ENCODE measurements at regions not wholly inside any gene's neighbourhood (a gene's known extent, or its start where the extent isn't known, plus 50 kb on each side); places are given as distances from the start of the nearest gene placed in this dataset.
"Not testable (repeated sequence)": the region's sequence is repeated elsewhere in the genome, so short reads cannot be mapped to it uniquely, and the experiment has no call there.

GRCh38 chr15:30723540-30724175 is 97.7 kb downstream of the ARHGAP11B start:
- CTCF ChIA-PET; H3K27me3 Mint-ChIP-seq; H3K27ac Mint-ChIP-seq; H3K36me3 ChIP-seq (ENCODE audit: control insufficient read depth in 2 of 2, extremely low read depth in 1 of 2, insufficient read depth in 1 of 2, low read length in 1 of 2); H3K4me3 Mint-ChIP-seq; POLR2A ChIA-PET; H3K4me1 ChIP-seq (ENCODE audit: control insufficient read depth in 1 of 2, extremely low read depth in 1 of 2, insufficient read depth in 2 of 2, low read length in 2 of 2); H3K27me3 ChIP-seq (replicated peaks in 1 of 2; ENCODE audit: control insufficient read depth in 2 of 2, extremely low read depth in 1 of 2, insufficient read depth in 2 of 2, low read length in 1 of 2); H3K27ac ChIP-seq (ENCODE audit: low read length); H3K9me3 ChIP-seq; H3K4me3 ChIP-seq (ENCODE audit: control insufficient read depth in 1 of 2, extremely low read depth in 1 of 2, low read length in 1 of 2); H3K9me3 Mint-ChIP-seq; ATAC-seq (replicated peaks in 1 of 4); DNase-seq; H3K4me1 Mint-ChIP-seq: not testable (repeated sequence)
- WGBS (ENCODE audit: insufficient coverage) = no CpG with 5 or more reads among the region's 1 CpG
- peaks cover 16% of the 10 kb centered on the region for H3K36me3 Mint-ChIP-seq

GRCh38 chr15:30729880-30730590 is 104.1 kb downstream of the ARHGAP11B start:
- H3K27me3 ChIP-seq (replicated peaks in 1 of 2; ENCODE audit: control insufficient read depth in 2 of 2, extremely low read depth in 1 of 2, insufficient read depth in 2 of 2, low read length in 1 of 2); H3K4me1 Mint-ChIP-seq; H3K4me3 Mint-ChIP-seq; CTCF ChIA-PET; H3K4me3 ChIP-seq (ENCODE audit: control insufficient read depth in 1 of 2, extremely low read depth in 1 of 2, low read length in 1 of 2); H3K9me3 Mint-ChIP-seq; H3K27ac ChIP-seq (ENCODE audit: low read length); H3K4me1 ChIP-seq (ENCODE audit: control insufficient read depth in 1 of 2, extremely low read depth in 1 of 2, insufficient read depth in 2 of 2, low read length in 2 of 2); H3K27me3 Mint-ChIP-seq; POLR2A ChIA-PET; DNase-seq; H3K9me3 ChIP-seq; H3K36me3 ChIP-seq (ENCODE audit: control insufficient read depth in 2 of 2, extremely low read depth in 1 of 2, insufficient read depth in 1 of 2, low read length in 1 of 2); ATAC-seq (replicated peaks in 1 of 4); H3K27ac Mint-ChIP-seq: not testable (repeated sequence)
- WGBS (ENCODE audit: insufficient coverage) = no CpG with 5 or more reads among the region's 2 CpGs
- H3K36me3 Mint-ChIP-seq = peaks cover 40% of the 10 kb centered on the region

GRCh38 chr15:30730633-30731032 is 104.7 kb downstream of the ARHGAP11B start:
- H3K4me3 Mint-ChIP-seq; H3K27ac ChIP-seq (ENCODE audit: low read length); H3K4me3 ChIP-seq (ENCODE audit: control insufficient read depth in 1 of 2, extremely low read depth in 1 of 2, low read length in 1 of 2); H3K4me1 Mint-ChIP-seq; H3K27me3 Mint-ChIP-seq; H3K9me3 Mint-ChIP-seq; POLR2A ChIA-PET; H3K9me3 ChIP-seq; H3K27ac Mint-ChIP-seq; CTCF ChIA-PET; H3K27me3 ChIP-seq (replicated peaks in 1 of 2; ENCODE audit: control insufficient read depth in 2 of 2, extremely low read depth in 1 of 2, insufficient read depth in 2 of 2, low read length in 1 of 2); H3K36me3 ChIP-seq (ENCODE audit: control insufficient read depth in 2 of 2, extremely low read depth in 1 of 2, insufficient read depth in 1 of 2, low read length in 1 of 2); H3K4me1 ChIP-seq (ENCODE audit: control insufficient read depth in 1 of 2, extremely low read depth in 1 of 2, insufficient read depth in 2 of 2, low read length in 2 of 2); ATAC-seq (replicated peaks in 1 of 4); DNase-seq: not testable (repeated sequence)
- peaks cover 42% of the 10 kb centered on the region for H3K36me3 Mint-ChIP-seq
- no CpG with 5 or more reads among the region's 3 CpGs for WGBS (ENCODE audit: insufficient coverage)

GRCh38 chr15:30732100-30732499 is 106.2 kb downstream of the ARHGAP11B start:
- DNase-seq; H3K9me3 ChIP-seq; H3K36me3 ChIP-seq (ENCODE audit: control insufficient read depth in 2 of 2, extremely low read depth in 1 of 2, insufficient read depth in 1 of 2, low read length in 1 of 2); ATAC-seq (replicated peaks in 1 of 4); H3K4me1 Mint-ChIP-seq; H3K27ac Mint-ChIP-seq; H3K27me3 ChIP-seq (replicated peaks in 1 of 2; ENCODE audit: control insufficient read depth in 2 of 2, extremely low read depth in 1 of 2, insufficient read depth in 2 of 2, low read length in 1 of 2); H3K4me3 ChIP-seq (ENCODE audit: control insufficient read depth in 1 of 2, extremely low read depth in 1 of 2, low read length in 1 of 2); CTCF ChIA-PET; H3K4me3 Mint-ChIP-seq; H3K9me3 Mint-ChIP-seq; POLR2A ChIA-PET; H3K4me1 ChIP-seq (ENCODE audit: control insufficient read depth in 1 of 2, extremely low read depth in 1 of 2, insufficient read depth in 2 of 2, low read length in 2 of 2); H3K27me3 Mint-ChIP-seq; H3K27ac ChIP-seq (ENCODE audit: low read length): not testable (repeated sequence)
- H3K36me3 Mint-ChIP-seq = peaks cover 41% of the 10 kb centered on the region
- 92% methylated on average over 2 of the region's 4 CpGs for WGBS (ENCODE audit: insufficient coverage)

GRCh38 chr15:30735884-30736564 is 110.1 kb downstream of the ARHGAP11B start:
- H3K36me3 Mint-ChIP-seq = peaks cover 24% of the 10 kb centered on the region
- H3K27me3 ChIP-seq (replicated peaks in 1 of 2; ENCODE audit: control insufficient read depth in 2 of 2, extremely low read depth in 1 of 2, insufficient read depth in 2 of 2, low read length in 1 of 2); H3K4me1 Mint-ChIP-seq; H3K4me3 ChIP-seq (ENCODE audit: control insufficient read depth in 1 of 2, extremely low read depth in 1 of 2, low read length in 1 of 2); H3K9me3 ChIP-seq; H3K27ac Mint-ChIP-seq; POLR2A ChIA-PET; H3K9me3 Mint-ChIP-seq; ATAC-seq (replicated peaks in 1 of 4); H3K27me3 Mint-ChIP-seq; H3K4me3 Mint-ChIP-seq; DNase-seq; H3K4me1 ChIP-seq (ENCODE audit: control insufficient read depth in 1 of 2, extremely low read depth in 1 of 2, insufficient read depth in 2 of 2, low read length in 2 of 2); H3K27ac ChIP-seq (ENCODE audit: low read length); H3K36me3 ChIP-seq (ENCODE audit: control insufficient read depth in 2 of 2, extremely low read depth in 1 of 2, insufficient read depth in 1 of 2, low read length in 1 of 2); CTCF ChIA-PET: not testable (repeated sequence)
- WGBS (ENCODE audit: insufficient coverage) = 100% methylated on average over 7 of the region's 10 CpGs

GRCh38 chr15:30742796-30743195 is 116.9 kb downstream of the ARHGAP11B start:
- H3K4me3 Mint-ChIP-seq; H3K9me3 Mint-ChIP-seq; CTCF ChIA-PET; DNase-seq; H3K9me3 ChIP-seq; H3K27ac Mint-ChIP-seq; H3K36me3 ChIP-seq (ENCODE audit: control insufficient read depth in 2 of 2, extremely low read depth in 1 of 2, insufficient read depth in 1 of 2, low read length in 1 of 2); ATAC-seq (replicated peaks in 1 of 4); H3K27me3 Mint-ChIP-seq; H3K27ac ChIP-seq (ENCODE audit: low read length); H3K36me3 Mint-ChIP-seq; H3K4me3 ChIP-seq (ENCODE audit: control insufficient read depth in 1 of 2, extremely low read depth in 1 of 2, low read length in 1 of 2); POLR2A ChIA-PET; H3K4me1 Mint-ChIP-seq; H3K27me3 ChIP-seq (replicated peaks in 1 of 2; ENCODE audit: control insufficient read depth in 2 of 2, extremely low read depth in 1 of 2, insufficient read depth in 2 of 2, low read length in 1 of 2); H3K4me1 ChIP-seq (ENCODE audit: control insufficient read depth in 1 of 2, extremely low read depth in 1 of 2, insufficient read depth in 2 of 2, low read length in 2 of 2): not testable (repeated sequence)
- WGBS (ENCODE audit: insufficient coverage) = no CpG with 5 or more reads among the region's 3 CpGs

All from T-cell (primary cell).